ENCODE measurements at regions not wholly inside any gene's neighbourhood (a gene's known extent, or its start where the extent isn't known, plus 50 kb on each side); places are given as distances from the start of the nearest gene placed in this dataset.

DNA sequence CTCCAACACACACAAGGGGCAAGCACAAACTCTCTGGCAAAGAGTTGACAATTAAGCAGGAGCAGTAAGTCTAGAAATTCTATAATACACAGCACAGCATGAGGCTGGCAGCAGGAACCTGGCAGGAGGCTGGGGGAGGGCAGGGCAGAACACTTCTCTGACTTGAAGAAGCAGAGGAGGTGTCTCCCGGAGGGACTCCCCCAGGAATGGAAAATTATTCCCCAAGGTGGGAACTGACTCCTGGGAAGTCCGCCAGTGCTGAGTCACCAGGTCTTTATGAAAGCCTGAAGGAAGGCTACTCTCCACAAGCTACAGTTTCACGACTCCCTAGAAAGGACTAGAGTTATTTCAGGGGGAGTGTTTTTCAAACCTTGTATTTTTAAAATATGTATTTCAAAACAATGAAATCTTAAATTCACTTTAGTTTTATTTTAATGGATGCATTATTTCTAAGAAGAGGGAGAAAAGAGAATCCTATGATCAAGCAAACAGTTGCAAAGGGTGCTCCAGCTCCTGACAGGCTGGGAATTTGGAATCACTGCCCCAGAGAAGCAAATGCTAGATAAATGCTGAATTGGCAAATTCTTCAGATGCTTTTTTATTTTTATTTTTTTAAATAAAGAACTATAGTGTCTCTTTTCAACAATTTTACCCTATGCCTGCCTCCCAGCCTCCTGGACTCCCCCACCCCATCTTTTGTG is 192.8 kb downstream of the LY86 start:
- Histone ChIP-seq H3K27ac (ENCODE audit: insufficient read depth, low read depth, low read length) (no peak overlapping the region), H3K4me2 (ENCODE audit: insufficient read depth, low read length) (no peak overlapping the region), H2AFZ (ENCODE audit: low read depth, low read length) (no peak overlapping the region), H3K9me1 (replicated peaks; ENCODE audit: control insufficient read depth, extremely low read depth, insufficient read depth, low read length) (no peaks in the 10 kb centered on the region), H3K79me2 (ENCODE audit: control insufficient read depth, insufficient read depth, low read length) (no peaks in the 10 kb centered on the region), H3K36me3 (ENCODE audit: control insufficient read depth in 2 of 2, extremely low read depth in 1 of 2, insufficient read depth in 2 of 2, low read length in 2 of 2) (no peaks in the 10 kb centered on the region), H4K20me1 (replicated peaks; ENCODE audit: control insufficient read depth, extremely low read depth, insufficient read depth, low read length) (no peaks in the 10 kb centered on the region), H3K9ac (replicated peaks; ENCODE audit: extremely low read depth, insufficient read depth, low read length) (no peak overlapping the region), H3K9me3 (replicated peaks; ENCODE audit: control insufficient read depth, insufficient read depth, low read length) (no peaks in the 10 kb centered on the region), H3K27me3 (ENCODE audit: control insufficient read depth in 2 of 2, insufficient read depth in 2 of 2, low read length in 2 of 2) (peaks cover 4% of the 10 kb centered on the region in 2 experiments), H3K4me1 (ENCODE audit: control insufficient read depth, extremely low read depth, insufficient read depth, low read length) (no peaks in the 10 kb centered on the region), H3K4me3 (replicated peaks in 1 of 3; ENCODE audit: insufficient read depth in 1 of 3, low read depth in 1 of 3, low read length in 3 of 3) (no peak overlapping the region)
- DNase-seq (ENCODE audit: low read depth, low spot score) (no peak), FAIRE-seq (no peak)
- POLR2A ChIA-PET, result no interaction called here
- no TSS peak for BruUV-seq (replicated peaks)
- intact Hi-C loops (cut with micrococcal nuclease), result no loop called here
- CTCF ChIA-PET, result interaction anchor here (0.9 to 1.5 kb wide), 3 partner anchors 11 to 85 kb away, joined by 4 to 6 read pairs (median 4); no protein-coding TSS in a partner anchor
- dilution Hi-C loops (cut with MboI; ENCODE audit: extremely low pct_ligation_motif_present, low sequenced_read_pairs), result no loop called here
- TF ChIP-seq POLR2A (IDR thresholded peaks at IDR 0.05; ENCODE audit: low read depth, low read length) (no peak), POLR2AphosphoS5 (IDR thresholded peaks at IDR 0.05; ENCODE audit: insufficient read depth, low read depth, low read length) (no peak), EZH2 (IDR thresholded peaks at IDR 0.05; ENCODE audit: borderline replicate concordance, low read depth, low read length, severe bottlenecking) (no peak), GATA2 (IDR thresholded peaks at IDR 0.05; ENCODE audit: insufficient read depth, insufficient read length, low read depth, low read length) (no peak), JUN (IDR thresholded peaks at IDR 0.05; ENCODE audit: borderline replicate concordance, insufficient read depth, insufficient read length, low read depth) (no peak), FOS (IDR thresholded peaks at IDR 0.05; ENCODE audit: borderline replicate concordance, insufficient read depth, low read length) (no peak)
- TF ChIP-seq, protein P1, sequence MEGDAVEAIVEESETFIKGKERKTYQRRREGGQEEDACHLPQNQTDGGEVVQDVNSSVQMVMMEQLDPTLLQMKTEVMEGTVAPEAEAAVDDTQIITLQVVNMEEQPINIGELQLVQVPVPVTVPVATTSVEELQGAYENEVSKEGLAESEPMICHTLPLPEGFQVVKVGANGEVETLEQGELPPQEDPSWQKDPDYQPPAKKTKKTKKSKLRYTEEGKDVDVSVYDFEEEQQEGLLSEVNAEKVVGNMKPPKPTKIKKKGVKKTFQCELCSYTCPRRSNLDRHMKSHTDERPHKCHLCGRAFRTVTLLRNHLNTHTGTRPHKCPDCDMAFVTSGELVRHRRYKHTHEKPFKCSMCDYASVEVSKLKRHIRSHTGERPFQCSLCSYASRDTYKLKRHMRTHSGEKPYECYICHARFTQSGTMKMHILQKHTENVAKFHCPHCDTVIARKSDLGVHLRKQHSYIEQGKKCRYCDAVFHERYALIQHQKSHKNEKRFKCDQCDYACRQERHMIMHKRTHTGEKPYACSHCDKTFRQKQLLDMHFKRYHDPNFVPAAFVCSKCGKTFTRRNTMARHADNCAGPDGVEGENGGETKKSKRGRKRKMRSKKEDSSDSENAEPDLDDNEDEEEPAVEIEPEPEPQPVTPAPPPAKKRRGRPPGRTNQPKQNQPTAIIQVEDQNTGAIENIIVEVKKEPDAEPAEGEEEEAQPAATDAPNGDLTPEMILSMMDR (IDR thresholded peaks at IDR 0.05; ENCODE audit: extremely low read depth in 1 of 2, insufficient read depth in 1 of 2, low read depth in 1 of 2, low read length in 2 of 2), result no peak
